Stimulated activated naive B cell treated with anti-CD40 and anti-IgM and Interleukin-4, amounts not matched to agents 10 μg/mL and 1 μg/mL and 100 μg/mL, for 72 hours (primary cell): ENCODE measurements at regions not wholly inside any gene's neighbourhood (a gene's known extent, or its start where the extent isn't known, plus 50 kb on each side); places are given as distances from the start of the nearest gene placed in this dataset.

ENCODE experiments used
- ATAC-seq, 2 donors: fragments of 150-1000 bp; cut with Tn5 transposase; replicated peaks; 2 replicates each; pipeline ENCODE4 v1.10.0; 2021; ENCODE audit warnings: moderate library complexity in 1 of 2
- DNase-seq: peaks from one replicate; pipeline ENCODE4 v3.0.0; 2021
- H3K27ac Mint-ChIP-seq: one replicate; pipeline ENCODE4 v1.8.0; 2022; ENCODE audit warnings: mild to moderate bottlenecking, mixed read lengths
- H3K27me3 Mint-ChIP-seq, 2 donors: one replicate each; pipeline ENCODE4 v1.8.0; 2022; ENCODE audit warnings: mixed read lengths in 2 of 2
- H3K36me3 Mint-ChIP-seq, 2 donors: one replicate each; pipeline ENCODE4 v1.8.0; 2022; ENCODE audit warnings: mixed read lengths in 2 of 2, mild to moderate bottlenecking in 1 of 2
- H3K4me1 Mint-ChIP-seq, 2 donors: one replicate each; pipeline ENCODE4 v1.8.0; 2022; ENCODE audit warnings: mixed read lengths in 2 of 2, mild to moderate bottlenecking in 1 of 2
- H3K4me3 Mint-ChIP-seq, 2 donors: one replicate each; pipeline ENCODE4 v1.8.0; 2022; ENCODE audit warnings: mild to moderate bottlenecking in 2 of 2, mixed read lengths in 2 of 2, moderate library complexity in 1 of 2
- H3K9me3 Mint-ChIP-seq, 2 donors: one replicate each; pipeline ENCODE4 v1.8.0; 2022; ENCODE audit warnings: mixed read lengths in 2 of 2, mild to moderate bottlenecking in 1 of 2

- Mint-ChIP-seq H3K27ac (no peak overlapping the region), H3K9me3 (peaks cover 0 to 2% of the 10 kb centered on the region in 2 donors), H3K36me3 (no peaks in the 10 kb centered on the region), H3K4me3 (no peak overlapping the region), H3K4me1 (peaks cover 9 to 12% of the 10 kb centered on the region in 2 donors), H3K27me3 (peaks cover 59 to 63% of the 10 kb centered on the region in 2 donors)
- ATAC-seq: no peak
- DNase-seq: no peak
These were observed 205.0 kb downstream of the RBFOX3 start for GRCh38 chr17:79405823-79406222.

- H3K9me3 Mint-ChIP-seq: peaks cover 0 to 2% of the 10 kb centered on the region in 2 donors
- ATAC-seq (no peak), DNase-seq (no peak)
- H3K4me3 Mint-ChIP-seq: no peak overlapping the region
- no peak overlapping the region for H3K27ac Mint-ChIP-seq
- no peaks in the 10 kb centered on the region for H3K36me3 Mint-ChIP-seq
- H3K4me1 Mint-ChIP-seq: peaks cover 12 to 19% of the 10 kb centered on the region in 2 donors
- peaks cover 70 to 77% of the 10 kb centered on the region in 2 donors for H3K27me3 Mint-ChIP-seq
These were observed 206.5 kb downstream of the RBFOX3 start for GRCh38 chr17:79404136-79404911.

GRCh38 chr17:79401704-79402674, 208.9 kb downstream of the RBFOX3 start:
- ATAC-seq (no peak), DNase-seq (no peak)
- Mint-ChIP-seq H3K9me3 (peaks cover 0 to 2% of the 10 kb centered on the region in 2 donors), H3K4me1 (peaks cover 12 to 19% of the 10 kb centered on the region in 2 donors), H3K27ac (no peak overlapping the region), H3K4me3 (peak overlapping the region; percentile 26 to 36), H3K36me3 (no peaks in the 10 kb centered on the region), H3K27me3 (peaks cover 76 to 83% of the 10 kb centered on the region in 2 donors)

- Mint-ChIP-seq H3K9me3 (peaks cover 0 to 2% of the 10 kb centered on the region in 2 donors), H3K36me3 (no peaks in the 10 kb centered on the region), H3K4me3 (peak overlapping the region; percentile 56 to 67), H3K4me1 (peaks cover 12 to 19% of the 10 kb centered on the region in 2 donors), H3K27me3 (peaks cover 68 to 82% of the 10 kb centered on the region in 2 donors), H3K27ac (peak overlapping the region; percentile 49)
- DNase-seq (peak; percentile 55), ATAC-seq (peak; percentile 73 to 83)
These were observed 209.7 kb downstream of the RBFOX3 start for GRCh38 chr17:79400989-79401703.

- no peaks in the 10 kb centered on the region for H3K9me3 Mint-ChIP-seq
- H3K27ac Mint-ChIP-seq: no peak overlapping the region
- no peak overlapping the region for H3K4me3 Mint-ChIP-seq
- H3K36me3 Mint-ChIP-seq: no peaks in the 10 kb centered on the region
- H3K27me3 Mint-ChIP-seq: peaks cover 55 to 77% of the 10 kb centered on the region in 2 donors
- H3K4me1 Mint-ChIP-seq: peaks cover 12 to 19% of the 10 kb centered on the region in 2 donors
- DNase-seq: no peak
- no peak for ATAC-seq
These were observed 211.2 kb downstream of the RBFOX3 start for GRCh38 chr17:79399610-79400144.

GRCh38 chr17:79398441-79398840, 212.4 kb downstream of the RBFOX3 start:
- Mint-ChIP-seq H3K4me3 (no peak overlapping the region), H3K9me3 (no peaks in the 10 kb centered on the region), H3K27ac (no peak overlapping the region), H3K36me3 (no peaks in the 10 kb centered on the region), H3K4me1 (peaks cover 10 to 19% of the 10 kb centered on the region in 2 donors), H3K27me3 (peaks cover 60 to 84% of the 10 kb centered on the region in 2 donors)
- DNase-seq (no peak), ATAC-seq (peak in 1 of 2 donors; percentile 8)

- peaks cover 64 to 85% of the 10 kb centered on the region in 2 donors for H3K27me3 Mint-ChIP-seq
- H3K4me3 Mint-ChIP-seq: no peak overlapping the region
- no peaks in the 10 kb centered on the region for H3K9me3 Mint-ChIP-seq
- no peak for DNase-seq
- H3K4me1 Mint-ChIP-seq: peaks cover 10 to 22% of the 10 kb centered on the region in 2 donors
- H3K27ac Mint-ChIP-seq: no peak overlapping the region
- H3K36me3 Mint-ChIP-seq: no peaks in the 10 kb centered on the region
- no peak for ATAC-seq
These were observed 214.2 kb downstream of the RBFOX3 start for GRCh38 chr17:79396696-79397095.

- no peak overlapping the region for H3K27ac Mint-ChIP-seq
These were observed 215.3 kb downstream of the RBFOX3 start for GRCh38 chr17:79395545-79395944.

GRCh38 chr17:79395066-79395465, 215.8 kb downstream of the RBFOX3 start:
- Mint-ChIP-seq H3K4me1 (peaks cover 0 to 7% of the 10 kb centered on the region in 2 donors), H3K9me3 (no peaks in the 10 kb centered on the region), H3K4me3 (no peak overlapping the region), H3K27ac (no peak overlapping the region), H3K27me3 (peaks cover 64 to 85% of the 10 kb centered on the region in 2 donors), H3K36me3 (no peaks in the 10 kb centered on the region)
- no peak for DNase-seq
- ATAC-seq: no peak

More at GRCh38 chr17:79395545-79395944, 215.3 kb downstream of the RBFOX3 start:
- H3K36me3 Mint-ChIP-seq: no peaks in the 10 kb centered on the region
- ATAC-seq (no peak), DNase-seq (no peak)
- peaks cover 1 to 11% of the 10 kb centered on the region in 2 donors for H3K4me1 Mint-ChIP-seq
- no peaks in the 10 kb centered on the region for H3K9me3 Mint-ChIP-seq
- H3K4me3 Mint-ChIP-seq: no peak overlapping the region
- peaks cover 64 to 85% of the 10 kb centered on the region in 2 donors for H3K27me3 Mint-ChIP-seq

GRCh38 chr17:79393358-79394052, 217.3 kb downstream of the RBFOX3 start:
- DNase-seq (peak; percentile 59), ATAC-seq (peak; percentile 74 to 80)
- Mint-ChIP-seq H3K27ac (no peak overlapping the region), H3K4me1 (peaks cover 3 to 12% of the 10 kb centered on the region in 2 donors), H3K9me3 (no peaks in the 10 kb centered on the region), H3K4me3 (no peak overlapping the region), H3K27me3 (peaks cover 68 to 88% of the 10 kb centered on the region in 2 donors), H3K36me3 (no peaks in the 10 kb centered on the region)

- H3K36me3 Mint-ChIP-seq: no peaks in the 10 kb centered on the region
These were observed 218.3 kb downstream of the RBFOX3 start for GRCh38 chr17:79392598-79392997.

GRCh38 chr17:79391376-79392233, 219.2 kb downstream of the RBFOX3 start:
- H3K4me3 Mint-ChIP-seq: no peak overlapping the region
- DNase-seq (peak; percentile 52), ATAC-seq (peak; percentile 58 to 64)
- no peaks in the 10 kb centered on the region for H3K9me3 Mint-ChIP-seq
- peaks cover 57 to 75% of the 10 kb centered on the region in 2 donors for H3K27me3 Mint-ChIP-seq
- no peak overlapping the region for H3K27ac Mint-ChIP-seq
- no peaks in the 10 kb centered on the region for H3K36me3 Mint-ChIP-seq
- peaks cover 3 to 13% of the 10 kb centered on the region in 2 donors for H3K4me1 Mint-ChIP-seq

More at GRCh38 chr17:79392598-79392997, 218.3 kb downstream of the RBFOX3 start:
- Mint-ChIP-seq H3K27me3 (peaks cover 59 to 80% of the 10 kb centered on the region in 2 donors), H3K4me3 (no peak overlapping the region), H3K27ac (no peak overlapping the region), H3K9me3 (no peaks in the 10 kb centered on the region), H3K4me1 (peaks cover 3 to 13% of the 10 kb centered on the region in 2 donors)
- ATAC-seq: no peak
- no peak for DNase-seq
